ENCODE measurements at regions not wholly inside any gene's neighbourhood (a gene's known extent, or its start where the extent isn't known, plus 50 kb on each side); places are given as distances from the start of the nearest gene placed in this dataset.

DNA sequence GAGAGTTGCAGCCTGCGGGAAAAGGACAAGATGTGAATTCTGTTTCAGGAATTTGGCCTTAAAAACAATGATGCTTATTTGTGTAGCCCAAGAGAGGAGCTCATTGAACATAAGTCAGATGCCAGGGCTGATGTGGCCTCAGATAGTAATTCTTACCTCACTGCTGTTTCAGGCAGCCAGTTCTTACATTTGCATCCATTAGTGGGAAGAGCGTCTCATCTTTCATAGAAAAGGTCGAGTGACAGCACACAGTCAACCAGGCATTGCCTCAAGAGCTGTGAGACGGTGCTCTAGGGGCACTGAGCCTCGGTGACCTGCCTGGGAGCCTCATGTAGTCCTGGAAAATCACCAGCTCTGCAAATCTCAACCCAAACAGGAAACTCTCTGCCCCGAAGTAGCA lies 174.9 kb upstream of the FRG1 start:
- TF ChIP-seq, protein P1, sequence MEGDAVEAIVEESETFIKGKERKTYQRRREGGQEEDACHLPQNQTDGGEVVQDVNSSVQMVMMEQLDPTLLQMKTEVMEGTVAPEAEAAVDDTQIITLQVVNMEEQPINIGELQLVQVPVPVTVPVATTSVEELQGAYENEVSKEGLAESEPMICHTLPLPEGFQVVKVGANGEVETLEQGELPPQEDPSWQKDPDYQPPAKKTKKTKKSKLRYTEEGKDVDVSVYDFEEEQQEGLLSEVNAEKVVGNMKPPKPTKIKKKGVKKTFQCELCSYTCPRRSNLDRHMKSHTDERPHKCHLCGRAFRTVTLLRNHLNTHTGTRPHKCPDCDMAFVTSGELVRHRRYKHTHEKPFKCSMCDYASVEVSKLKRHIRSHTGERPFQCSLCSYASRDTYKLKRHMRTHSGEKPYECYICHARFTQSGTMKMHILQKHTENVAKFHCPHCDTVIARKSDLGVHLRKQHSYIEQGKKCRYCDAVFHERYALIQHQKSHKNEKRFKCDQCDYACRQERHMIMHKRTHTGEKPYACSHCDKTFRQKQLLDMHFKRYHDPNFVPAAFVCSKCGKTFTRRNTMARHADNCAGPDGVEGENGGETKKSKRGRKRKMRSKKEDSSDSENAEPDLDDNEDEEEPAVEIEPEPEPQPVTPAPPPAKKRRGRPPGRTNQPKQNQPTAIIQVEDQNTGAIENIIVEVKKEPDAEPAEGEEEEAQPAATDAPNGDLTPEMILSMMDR (IDR thresholded peaks at IDR 0.05), result no peak
- TF ChIP-seq POLR2AphosphoS5 (IDR thresholded peaks at IDR 0.05), result no peak
- no peak for TF ChIP-seq EP300 (IDR thresholded peaks at IDR 0.05)
